SK-N-DZ (cell line): ENCODE measurements at regions not wholly inside any gene's neighbourhood (a gene's known extent, or its start where the extent isn't known, plus 50 kb on each side); places are given as distances from the start of the nearest gene placed in this dataset.
"Not testable (repeated sequence)": the region's sequence is repeated elsewhere in the genome, so short reads cannot be mapped to it uniquely, and the experiment has no call there.

Experiments used
- DNase-seq: peaks from one replicate; pipeline ENCODE4 v3.0.0-alpha.2; 2015; ENCODE audit warnings: low spot score

DNA sequence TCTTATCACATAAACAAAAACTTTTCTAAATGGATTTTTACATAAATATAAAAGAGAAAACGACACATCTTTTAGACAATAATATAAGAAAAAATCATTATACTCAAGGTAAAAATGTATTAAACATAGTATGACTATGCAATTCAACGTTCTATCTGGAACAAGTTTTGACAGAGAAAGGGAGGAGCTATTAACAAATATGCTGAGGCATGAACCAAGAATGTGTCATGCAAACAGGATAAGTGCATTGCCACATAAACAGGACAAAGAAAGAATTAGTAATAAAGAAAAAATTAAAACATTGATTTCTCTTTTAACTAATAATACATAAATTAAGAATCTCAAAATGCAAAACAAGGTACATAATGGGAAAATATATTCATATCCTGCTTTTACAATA lies 1353.4 kb upstream of the GJE1 start:
- no peak for DNase-seq

DNA sequence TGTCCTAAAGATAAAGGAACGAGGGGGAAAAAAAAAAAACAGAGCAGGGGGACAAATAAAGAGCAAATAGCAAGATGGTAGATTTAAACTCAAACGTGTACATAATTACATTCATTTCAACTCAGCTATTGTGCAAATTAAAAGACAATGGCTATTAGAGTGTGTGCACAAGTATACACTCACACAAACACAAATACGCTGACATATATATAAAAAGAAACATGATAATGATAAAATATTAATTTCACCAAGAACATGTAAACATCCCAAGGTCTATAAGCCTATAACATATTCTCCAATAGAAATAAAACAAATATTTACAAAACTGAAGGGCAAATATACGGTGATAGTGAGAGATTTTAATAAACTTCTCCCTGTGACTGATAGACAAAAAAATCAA lies 1354.9 kb upstream of the GJE1 start:
- no peak for DNase-seq

DNA sequence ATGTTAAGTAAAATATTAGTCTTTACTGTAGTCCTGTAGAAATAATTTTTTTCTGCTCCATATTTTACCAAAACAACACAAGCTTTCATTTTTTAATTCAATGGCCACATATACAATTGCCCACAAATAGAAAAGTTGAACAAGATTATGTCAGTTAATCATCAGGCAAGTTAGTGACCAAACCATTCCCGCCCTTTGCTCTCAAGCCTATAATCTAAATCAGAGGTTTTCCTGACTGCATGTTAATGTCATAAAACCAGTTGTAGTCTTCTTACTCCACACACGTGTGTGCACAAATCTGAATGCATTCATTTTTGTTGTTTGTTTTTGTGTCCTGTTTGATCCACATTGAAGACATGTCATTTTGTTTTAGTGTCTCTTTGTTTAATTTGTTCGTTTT lies 1357.7 kb upstream of the GJE1 start:
- DNase-seq: no peak

DNA sequence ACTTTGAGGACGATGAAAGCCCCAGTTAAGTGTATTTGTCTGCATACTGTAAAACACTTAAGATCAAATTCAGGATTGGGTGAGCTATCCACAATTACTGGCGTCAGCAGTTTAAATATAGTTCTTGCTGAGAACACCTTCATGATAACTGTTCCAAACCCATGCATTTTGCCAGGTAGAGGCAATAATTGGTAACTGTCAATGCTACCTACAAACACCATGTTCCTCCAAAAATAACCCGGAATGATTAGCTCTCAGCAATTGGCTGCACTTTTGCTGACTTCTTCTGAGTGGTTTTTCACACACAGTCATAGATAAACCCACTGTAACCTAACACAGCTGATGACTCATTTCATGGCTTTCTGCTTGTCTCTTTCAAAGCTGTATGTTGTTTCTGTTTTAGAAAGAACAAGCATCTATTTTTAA lies 1358.6 kb upstream of the GJE1 start:
- no peak for DNase-seq

DNA sequence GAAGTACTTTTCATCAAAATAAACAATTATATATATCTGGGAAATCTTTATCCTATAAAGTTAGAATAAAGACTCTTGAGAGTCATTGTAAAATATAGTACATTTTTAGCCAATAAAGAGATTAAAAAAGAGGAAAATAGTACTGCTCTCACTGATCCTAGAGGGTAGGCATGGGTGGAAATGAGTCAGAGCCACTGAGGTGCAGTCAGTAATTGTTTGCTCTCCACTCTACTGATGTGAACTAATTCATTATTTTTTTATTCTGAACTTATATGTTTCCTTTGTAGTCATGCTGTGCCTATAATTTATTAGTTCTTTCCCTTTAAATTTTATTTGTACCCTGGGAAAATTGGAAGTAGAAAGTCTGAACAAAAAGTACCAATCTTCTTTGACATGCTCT lies 1359.4 kb upstream of the GJE1 start:
- no peak for DNase-seq

DNA sequence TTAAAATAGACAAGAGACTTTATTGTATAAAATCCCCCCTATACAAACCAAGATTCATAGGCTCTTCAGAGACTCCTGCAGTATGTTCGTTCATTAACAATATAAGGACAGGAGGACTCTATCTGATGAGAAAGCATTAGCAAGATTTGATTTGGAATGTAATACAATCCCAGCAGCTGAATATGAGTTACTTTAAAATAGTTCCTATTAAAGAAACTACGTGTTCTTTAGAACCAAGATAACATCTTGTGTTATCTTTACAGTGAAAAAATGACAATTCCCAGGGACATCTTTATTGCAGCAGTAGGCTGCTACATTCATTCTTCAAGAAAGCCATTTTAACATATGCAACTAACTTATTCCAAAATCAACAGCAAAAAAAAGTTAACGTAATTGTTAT lies 1360.1 kb upstream of the GJE1 start:
- peak; percentile 58 for DNase-seq

DNA sequence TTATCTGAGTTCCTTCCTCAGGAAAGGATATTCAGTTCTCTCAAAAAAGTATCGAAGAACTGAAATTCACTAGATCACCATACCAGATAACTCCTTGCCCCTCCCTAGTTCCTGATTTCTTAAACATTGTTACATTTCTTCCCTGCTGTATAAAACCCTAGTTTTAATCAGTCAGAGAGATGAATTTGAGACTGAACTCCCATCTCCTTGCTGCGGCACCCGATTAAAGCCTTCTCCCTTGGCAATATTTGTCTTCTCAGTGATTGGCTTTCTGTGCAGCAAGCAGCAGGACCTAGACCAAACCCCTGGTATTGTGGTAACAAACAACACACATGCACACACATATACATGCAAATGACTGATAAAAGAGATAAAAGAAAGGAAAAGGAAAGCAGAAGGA lies 1364.6 kb upstream of the GJE1 start:
- no peak for DNase-seq

DNA sequence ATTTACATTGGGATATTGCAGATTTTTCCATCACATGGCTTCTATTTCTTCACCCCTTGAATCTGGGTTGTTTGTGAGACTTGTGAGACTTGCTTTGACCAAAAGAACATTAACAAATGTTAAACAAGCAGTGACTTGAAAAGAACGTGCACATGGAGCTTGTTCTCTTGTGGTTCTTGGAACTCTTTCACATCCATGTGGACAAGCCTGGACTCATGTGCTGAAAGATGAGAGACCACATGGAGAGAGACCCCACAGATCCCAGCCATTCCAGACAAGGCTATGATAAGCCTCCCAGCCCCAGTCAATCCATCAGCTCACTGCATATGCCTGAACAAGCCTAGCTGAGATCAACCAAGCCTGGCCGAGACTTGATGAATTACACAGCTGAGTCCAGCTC lies 1365.7 kb upstream of the GJE1 start:
- DNase-seq: no peak

DNA sequence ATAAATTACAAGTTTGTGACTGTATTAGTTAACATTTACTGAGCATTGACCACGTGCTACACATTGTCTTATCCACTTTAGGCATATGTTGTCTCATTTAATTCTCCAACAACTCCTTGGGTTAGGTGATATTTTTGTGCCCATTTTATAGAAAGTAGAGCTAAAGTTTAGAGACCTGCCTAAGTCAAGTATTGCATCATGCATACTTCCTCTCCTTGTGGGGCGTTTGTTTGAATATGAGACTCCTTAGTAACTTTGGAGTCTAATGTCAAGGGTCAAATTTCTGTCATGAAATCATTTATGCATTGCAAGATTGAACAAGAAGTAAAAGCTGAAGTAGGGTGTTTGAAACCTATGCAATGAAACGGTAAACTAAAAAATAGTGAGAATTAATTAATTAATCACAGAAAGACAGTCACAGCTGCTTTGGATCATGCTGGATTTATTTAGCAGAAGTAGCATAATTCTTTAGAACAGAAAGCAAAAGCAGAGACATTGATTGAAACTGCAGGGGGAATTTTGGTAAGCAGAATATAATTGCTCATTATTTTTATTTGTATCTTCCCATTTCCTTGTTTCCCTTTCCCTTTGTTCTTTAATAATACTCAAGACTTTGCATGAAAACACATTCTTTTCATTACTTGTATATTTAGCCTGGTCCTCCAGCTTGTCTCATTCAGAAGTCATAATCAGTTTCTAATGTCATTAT lies 1374.4 kb upstream of the GJE1 start:
- no peak for DNase-seq

DNA sequence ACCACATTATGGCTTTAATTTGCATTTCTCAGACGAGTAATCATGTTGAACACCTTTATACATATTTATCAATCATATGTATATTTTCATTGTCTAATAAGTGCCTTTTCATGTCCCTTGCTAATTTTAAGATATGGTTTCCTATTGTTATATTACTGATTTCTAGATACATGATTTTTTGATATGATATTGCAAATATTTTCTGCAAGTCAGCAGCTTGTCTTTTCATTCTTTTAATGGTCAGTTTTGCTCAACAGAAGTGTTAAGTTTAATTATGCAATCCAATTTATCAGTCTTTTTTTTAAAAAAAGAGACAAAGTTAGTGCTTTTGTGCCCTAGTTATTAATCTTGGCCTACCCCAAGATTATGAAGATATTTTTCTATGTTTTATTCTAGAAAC lies 1377.8 kb upstream of the CITED2 start:
- DNase-seq: no peak

DNA sequence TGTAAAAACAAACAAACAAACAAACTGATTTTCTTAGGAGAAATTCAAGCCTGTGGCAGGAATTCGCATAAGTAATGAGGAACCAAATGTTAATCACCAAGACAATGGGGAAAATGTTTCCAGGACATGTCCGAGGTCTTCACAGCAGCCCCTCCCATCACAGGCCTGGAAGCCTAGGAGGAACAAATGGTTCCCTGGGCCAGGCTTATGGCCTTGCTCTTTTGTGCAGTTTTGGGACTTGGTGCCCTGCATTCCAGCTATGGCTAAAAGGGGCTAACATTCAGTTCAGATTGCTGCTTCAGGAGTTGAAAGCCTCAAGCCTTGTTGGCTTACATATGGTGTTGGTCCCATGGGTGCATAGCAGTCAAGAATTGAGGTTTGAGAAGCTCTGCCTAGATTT lies 1372.7 kb upstream of the CITED2 start:
- no peak for DNase-seq

DNA sequence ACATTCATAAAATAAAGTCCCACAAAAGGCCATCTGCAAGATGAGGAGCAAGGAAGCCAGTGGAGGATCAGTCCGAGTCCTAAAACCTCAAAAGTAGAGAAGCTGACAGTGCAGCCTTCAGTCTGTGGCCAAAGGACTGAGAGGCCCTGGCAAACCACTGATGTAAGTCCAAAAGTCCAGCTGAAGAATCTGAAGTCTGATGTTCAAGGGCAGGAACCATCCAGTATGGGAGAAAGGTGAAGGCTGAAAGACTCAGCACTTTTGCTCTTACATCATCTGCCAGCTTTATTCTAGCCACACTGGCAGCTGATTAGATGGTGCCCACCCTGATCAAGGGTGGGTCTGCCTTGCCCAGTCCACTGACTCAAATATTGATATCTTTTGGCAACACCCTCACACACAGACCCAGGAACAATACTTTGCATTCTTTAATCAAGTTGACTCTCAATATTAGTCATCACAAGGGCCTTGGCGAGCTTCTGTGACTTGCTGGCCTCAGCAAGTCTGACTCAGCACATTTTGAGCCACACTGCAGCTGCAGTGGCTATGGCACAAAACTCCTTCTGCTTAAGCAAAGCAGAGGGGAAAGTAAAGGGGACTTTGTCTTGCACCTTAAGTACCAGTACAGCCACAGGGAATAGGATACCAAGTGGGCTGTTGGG lies 1370.3 kb upstream of the CITED2 start:
- no peak for DNase-seq

DNA sequence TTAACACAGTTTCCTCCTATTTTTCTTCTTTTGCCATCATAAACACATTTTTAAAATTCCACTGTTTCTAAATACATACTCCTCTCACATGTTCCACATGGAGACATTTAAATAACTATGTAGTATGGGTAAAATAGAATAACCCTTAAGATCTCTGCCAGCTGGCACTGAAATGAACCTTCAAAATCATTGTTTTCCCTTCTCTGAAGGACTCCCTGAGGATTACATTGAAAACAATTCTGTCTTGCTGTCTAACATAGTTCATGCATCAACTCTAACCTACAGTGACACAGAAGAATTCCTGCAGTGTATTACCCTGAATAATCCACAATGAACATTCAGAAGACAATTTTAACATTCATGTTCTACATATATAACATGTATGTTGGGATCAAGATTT lies 1361.8 kb upstream of the CITED2 start:
- no peak for DNase-seq

DNA sequence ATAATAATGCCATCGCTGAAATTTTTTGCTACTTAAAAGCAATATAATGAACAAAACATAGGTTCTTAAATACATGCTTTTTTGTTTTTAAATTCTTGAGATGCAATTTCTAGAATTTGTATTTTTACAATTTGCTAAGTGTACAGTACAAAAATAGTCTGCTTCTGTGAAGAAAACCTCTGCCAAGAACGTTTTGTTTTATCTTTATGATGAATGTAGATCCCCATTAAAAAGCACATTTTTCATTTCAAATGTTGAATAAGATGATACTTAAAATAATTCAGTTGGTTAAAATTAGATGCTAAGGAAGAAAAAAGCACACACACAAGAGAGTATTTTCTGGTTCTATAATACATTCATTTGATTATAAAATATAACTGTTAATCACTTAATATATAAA lies 1358.5 kb upstream of the CITED2 start:
- DNase-seq: no peak

DNA sequence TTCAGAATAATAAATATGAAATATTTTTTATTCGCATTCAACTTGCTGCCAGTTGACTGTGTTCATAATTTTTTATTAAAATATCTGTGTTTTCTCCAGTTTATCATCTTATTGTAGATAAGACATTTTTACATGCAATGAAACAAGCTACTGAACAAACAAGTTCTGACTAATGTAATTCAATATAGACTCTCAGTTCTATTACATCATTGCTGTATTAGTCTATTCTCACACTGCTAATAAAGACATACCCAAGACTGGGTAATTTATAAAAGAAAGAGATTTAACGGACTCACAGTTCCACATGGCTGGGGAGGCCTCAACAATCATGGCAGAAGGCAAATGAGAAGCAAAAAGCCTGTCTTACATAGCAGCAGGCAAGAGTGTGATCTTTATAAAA lies 1357.7 kb upstream of the CITED2 start:
- no peak for DNase-seq

DNA sequence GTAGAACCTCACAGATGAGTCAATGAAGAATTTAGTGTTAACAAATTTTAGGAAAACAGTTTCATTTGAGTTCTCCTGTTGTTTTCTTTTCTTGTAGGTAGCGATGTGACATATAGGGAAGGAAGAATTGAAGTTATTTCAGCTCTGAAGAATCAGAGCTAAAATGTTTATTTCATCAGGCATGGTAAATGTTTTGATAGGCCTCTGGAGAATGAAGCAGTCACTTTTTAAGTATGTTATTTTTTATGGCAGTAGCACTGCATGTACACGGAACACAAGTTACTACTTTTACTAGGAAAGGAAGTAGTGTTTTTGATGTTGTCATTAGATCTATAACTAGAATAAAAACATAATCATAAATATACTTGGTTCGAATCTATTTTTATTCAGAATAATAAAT lies 1357.3 kb upstream of the CITED2 start:
- DNase-seq: no peak

DNA sequence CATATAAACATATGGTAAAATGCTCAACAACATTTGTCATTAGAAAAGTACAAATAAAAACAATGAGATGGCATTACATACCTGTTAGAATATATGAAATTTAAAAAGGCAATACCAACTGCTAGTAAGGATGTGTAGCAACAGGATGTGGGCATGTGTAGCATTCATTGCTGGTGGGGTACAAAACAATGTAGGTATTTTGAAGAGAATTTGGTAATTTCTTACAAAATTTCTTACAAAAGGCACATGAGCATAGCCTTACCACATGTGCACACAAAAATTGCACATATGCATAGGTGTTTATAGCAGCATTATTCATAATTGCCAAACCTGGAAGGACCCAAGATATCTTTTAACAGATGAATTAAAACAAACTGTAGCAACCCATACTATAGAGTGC lies 1355.1 kb upstream of the CITED2 start:
- no peak for DNase-seq

DNA sequence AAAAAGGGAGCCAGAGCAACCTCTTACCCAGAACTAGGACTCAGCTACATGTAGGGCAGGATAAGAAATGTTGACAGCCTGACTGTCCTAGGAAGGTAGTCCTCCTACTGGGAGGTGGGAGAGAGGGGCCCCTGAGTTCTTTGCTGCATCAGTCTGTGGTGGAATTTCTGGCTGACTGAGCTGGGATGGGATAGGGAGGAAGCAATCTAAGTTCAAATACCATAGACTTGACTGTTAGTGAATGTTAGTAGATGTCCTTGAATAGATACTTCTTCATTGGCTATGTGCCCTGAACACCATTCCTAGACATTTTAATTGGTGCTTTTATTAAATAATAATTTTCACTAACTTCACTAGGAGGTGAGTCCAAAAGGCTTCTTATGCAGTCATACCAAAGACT lies 1343.6 kb upstream of the CITED2 start:
- no peak for DNase-seq

DNA sequence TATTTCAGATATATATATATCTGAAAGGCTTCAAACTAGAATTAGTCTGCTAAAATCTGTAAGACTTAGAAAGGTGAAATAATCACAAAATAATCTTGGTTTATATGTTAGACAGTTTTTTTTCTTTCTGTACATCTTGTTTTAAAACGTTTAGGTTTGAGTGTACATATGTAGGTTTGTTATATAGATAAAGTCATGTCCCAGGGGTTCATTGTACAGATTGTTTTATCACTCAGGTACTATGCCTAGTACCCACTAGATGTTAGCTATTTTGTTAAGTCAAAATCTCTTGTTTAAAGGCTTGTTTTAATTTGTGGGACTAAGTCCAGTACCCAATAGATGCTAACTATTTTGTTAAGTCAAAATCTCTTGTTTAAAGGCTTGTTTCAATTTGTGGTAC lies 1339.0 kb upstream of the CITED2 start:
- DNase-seq: no peak

DNA sequence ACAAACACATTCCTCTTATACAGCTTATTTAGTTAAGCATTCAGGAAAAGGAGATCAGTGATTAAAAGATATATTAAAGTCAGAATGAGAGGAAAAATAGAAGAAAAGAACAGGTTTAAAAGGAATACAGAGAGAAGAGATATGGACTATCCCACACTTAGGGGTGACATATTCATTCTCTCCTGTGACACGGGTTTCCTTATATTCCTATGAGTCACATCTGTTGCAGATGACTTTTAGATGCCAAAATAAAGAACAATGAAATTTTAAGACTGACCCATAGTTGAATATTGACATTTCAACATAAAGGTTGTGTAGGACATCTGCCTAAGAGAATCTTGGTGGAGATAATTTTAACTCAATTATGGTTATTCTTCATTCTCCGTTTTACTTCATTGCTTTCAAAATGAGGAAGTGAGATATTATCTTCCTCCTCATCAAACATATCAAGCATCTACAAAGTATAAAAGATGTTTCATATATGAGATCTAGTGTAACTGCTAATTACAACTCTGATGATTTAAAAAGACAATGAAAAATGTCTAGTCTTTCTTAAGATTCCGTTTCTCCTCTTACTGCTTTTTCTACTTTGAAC lies 1336.7 kb upstream of the CITED2 start:
- DNase-seq: peak; percentile 18

DNA sequence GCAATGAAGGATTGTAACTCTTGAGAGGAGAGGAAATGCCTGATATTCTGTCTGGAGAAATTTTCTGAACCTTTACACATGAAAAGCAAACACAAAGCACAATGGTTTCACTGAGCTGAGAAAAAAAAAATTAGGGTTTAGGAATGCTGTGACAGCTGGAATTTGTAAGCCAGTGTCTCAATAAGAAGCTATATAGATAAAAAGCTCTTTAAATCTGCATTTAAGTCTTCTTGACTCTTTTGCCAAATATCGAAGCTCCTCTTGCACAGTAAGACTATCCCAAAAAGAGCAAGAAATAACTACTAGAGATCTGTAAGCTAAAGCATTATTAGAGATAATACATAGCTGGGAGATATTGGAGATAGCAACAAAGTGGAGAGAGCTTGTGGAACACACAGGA lies 1334.0 kb upstream of the CITED2 start:
- no peak for DNase-seq

DNA sequence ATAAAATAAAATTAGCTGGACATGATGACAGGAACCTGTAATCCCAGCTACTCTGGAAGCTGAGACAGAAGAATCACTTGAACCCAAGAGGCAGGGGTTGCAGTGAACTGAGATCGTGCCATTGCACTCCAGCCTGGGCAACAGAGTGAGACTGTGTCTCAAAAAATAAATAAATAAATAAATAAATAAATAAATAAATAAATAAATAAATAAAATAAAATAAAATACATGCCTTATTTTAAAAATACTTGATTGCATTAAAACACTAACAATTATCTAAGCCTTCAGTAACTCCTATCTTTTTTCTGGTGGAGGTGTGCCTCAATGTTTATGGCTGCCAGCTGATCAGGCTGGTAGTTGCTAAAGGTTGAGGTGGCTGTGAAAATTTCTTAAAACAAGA lies 1329.6 kb upstream of the CITED2 start:
- not testable (repeated sequence) for DNase-seq

DNA sequence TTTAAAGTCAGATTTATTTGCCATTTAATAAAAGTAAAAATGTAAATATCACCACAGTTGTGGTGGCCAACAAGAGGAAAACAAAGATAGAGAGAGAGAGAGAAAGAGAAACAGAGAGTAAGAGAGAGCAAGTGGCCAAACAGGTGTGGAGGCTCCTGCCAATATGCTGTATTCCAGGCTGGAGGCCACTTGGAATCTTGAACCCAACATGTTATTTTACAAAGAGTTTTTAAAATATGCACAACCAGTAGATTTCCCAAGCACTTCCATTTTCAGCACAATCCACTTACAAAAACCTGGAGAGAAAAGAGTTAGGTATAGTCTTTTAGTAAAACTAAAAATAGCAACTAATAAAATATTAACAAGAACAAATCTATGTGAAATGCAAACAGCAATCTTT lies 1323.1 kb upstream of the CITED2 start:
- no peak for DNase-seq
